Pancreas (tissue), 10 donors: ENCODE measurements at regions not wholly inside any gene's neighbourhood (a gene's known extent, or its start where the extent isn't known, plus 50 kb on each side); places are given as distances from the start of the nearest gene placed in this dataset.
A peak's percentile ranks its signal among the peaks of the same experiment; 100 is the strongest.

ENCODE experiments used
- ATAC-seq, 4 donors: fragments of 200-7000 bp; cut with Tn5 transposase; one replicate each; pipeline versions ENCODE4 v1.8.0 to v1.9.1; 2020; ENCODE audit warnings: mild to moderate bottlenecking in 4 of 4, moderate library complexity in 4 of 4
- DNase-seq, 6 donors: peaks; one replicate each; pipeline ENCODE4 v3.0.0-alpha.2; 2020
- FAIRE-seq: peaks from 2 replicates; lab custom pipeline; 2012; peaks lifted over from hg19 to GRCh38; lab: Jason Lieb, UNC
- H3K27ac ChIP-seq, 4 donors: fragments of 200-600 bp; sonication (generic); 1 replicate in 3 of 4; 2 replicates in 1 of 4; pipeline versions ENCODE4 v1.5.0 to v1.8.0; 2020
- H3K27me3 ChIP-seq, 4 donors: fragments of 200-600 bp; one replicate each; pipeline ENCODE4 v1.8.0; 2021
- H3K36me3 ChIP-seq, 3 donors: fragments of 200-600 bp; sonication (generic) in 1 of 3; one replicate each; pipeline versions ENCODE4 v1.5.0 to v1.8.0; 2020 to 2021
- H3K4me1 ChIP-seq, 3 donors: fragments of 200-600 bp; one replicate each; pipeline ENCODE4 v1.8.0; 2021
- H3K4me3 ChIP-seq, 4 donors: fragments of 200-600 bp; sonication (generic) in 2 of 4; one replicate each; pipeline versions ENCODE4 v1.5.0 to v1.8.0; 2020 to 2021
- H3K9me3 ChIP-seq, 4 donors: fragments of 200-600 bp; one replicate each; pipeline ENCODE4 v1.8.0; 2021
- CTCF ChIP-seq, 4 donors: fragments of 200-600 bp; sonication (generic) in 3 of 4; IDR thresholded peaks; one replicate each; pipeline versions ENCODE4 v1.5.0 to v1.8.0; 2021; ENCODE audit warnings: antibody characterized with exemption in 4 of 4
- WGBS, 2 donors: extraction: QIAGEN DNeasy Blood & Tissue Kit; methylation state at CpG; one replicate each; pipeline ENCODE4 v1.1.7; 2013; 5-methylcytosine and 5-hydroxymethylcytosine counted together
- intact Hi-C, 3 donors: fragments of 100-400 bp; cut with DNase I; formaldehyde crosslinking; loops; one replicate each; pipeline versions ENCODE4 v1.11.1 to v1.14.2; 2022
- donor health status: healthy with polysubstance abuse.
- donor health status: DM: no; HTN: no; CAD: no; lungs with moderate emphysema.
- donor health status: DM: no; HTN: no; CAD: no.
- donor health status: control.
- donor health status: control.
- donor health status: Bipolar disorder and iron deficiency.
- donor health status: DM: yes; HTN: yes; CAD: no.
- donor health status: DM: no; HTN: no; CAD: no.
- donor health status: DM: no; HTN: no; CAD: no.
- donor health status: DM: yes; HTN: yes; CAD: no.

- WGBS, 2 donors: 88 to 91% methylated on average over 3 of the region's 3 CpGs
- peak overlapping the region in 1 of 4 donors; percentile 12 for H3K27ac ChIP-seq
- ATAC-seq: peak in 2 of 4 donors; percentile 56 to 69
These were observed 221.9 kb upstream of the SEMA3C start for GRCh38 chr7:81140775-81141174.

GRCh38 chr7:81140252-81140651, 221.4 kb upstream of the SEMA3C start:
- FAIRE-seq (no peak), DNase-seq (no peak), ATAC-seq (no peak)
- H3K27ac ChIP-seq: no peak overlapping the region
- no peaks in the 10 kb centered on the region for H3K4me1 ChIP-seq
- H3K4me3 ChIP-seq: no peak overlapping the region
- no peak for TF ChIP-seq CTCF (IDR thresholded peaks at IDR 0.05)
- no peaks in the 10 kb centered on the region for H3K36me3 ChIP-seq
- H3K9me3 ChIP-seq: no peaks in the 10 kb centered on the region
- WGBS, 2 donors: 83 to 84% methylated on average over 2 of the region's 2 CpGs
- intact Hi-C loops: no loop called here
- no peaks in the 10 kb centered on the region for H3K27me3 ChIP-seq

More at GRCh38 chr7:81140775-81141174, 221.9 kb upstream of the SEMA3C start:
- no peak for TF ChIP-seq CTCF (IDR thresholded peaks at IDR 0.05)
- no peak for DNase-seq
- Histone ChIP-seq H3K36me3 (no peaks in the 10 kb centered on the region), H3K27me3 (no peaks in the 10 kb centered on the region), H3K4me1 (no peaks in the 10 kb centered on the region), H3K9me3 (no peaks in the 10 kb centered on the region), H3K4me3 (no peak overlapping the region)
- FAIRE-seq: no peak
- intact Hi-C loops: no loop called here

GRCh38 chr7:81138870-81139269, 220.0 kb upstream of the SEMA3C start:
- H3K27ac ChIP-seq: no peak overlapping the region
- TF ChIP-seq CTCF (IDR thresholded peaks at IDR 0.05): no peak
- intact Hi-C loops: no loop called here
- no peaks in the 10 kb centered on the region for H3K36me3 ChIP-seq
- H3K9me3 ChIP-seq: no peaks in the 10 kb centered on the region
- DNase-seq (no peak), ATAC-seq (no peak), FAIRE-seq (no peak)
- H3K27me3 ChIP-seq: no peaks in the 10 kb centered on the region
- no peak overlapping the region for H3K4me3 ChIP-seq
- H3K4me1 ChIP-seq: no peaks in the 10 kb centered on the region
- WGBS, 2 donors: 39 to 74% methylated on average over 1 of the region's 1 CpG

GRCh38 chr7:81135324-81135723, 216.5 kb upstream of the SEMA3C start:
- Histone ChIP-seq H3K27me3 (no peaks in the 10 kb centered on the region), H3K4me1 (no peaks in the 10 kb centered on the region), H3K27ac (no peak overlapping the region), H3K4me3 (no peak overlapping the region), H3K36me3 (no peaks in the 10 kb centered on the region), H3K9me3 (no peaks in the 10 kb centered on the region)
- intact Hi-C loops: no loop called here
- WGBS, 2 donors: 60 to 69% methylated on average over 4 of the region's 4 CpGs
- no peak for FAIRE-seq
- no peak for DNase-seq
- no peak for ATAC-seq
- TF ChIP-seq CTCF (IDR thresholded peaks at IDR 0.05): no peak

- no peak for ATAC-seq
- FAIRE-seq: no peak
- Histone ChIP-seq H3K27ac (no peak overlapping the region), H3K9me3 (no peaks in the 10 kb centered on the region), H3K36me3 (no peaks in the 10 kb centered on the region), H3K4me1 (no peaks in the 10 kb centered on the region), H3K4me3 (no peak overlapping the region), H3K27me3 (no peaks in the 10 kb centered on the region)
- no peak for DNase-seq
- intact Hi-C loops: no loop called here
- 81 to 87% methylated on average over 1 of the region's 1 CpG for WGBS, 2 donors
- no peak for TF ChIP-seq CTCF (IDR thresholded peaks at IDR 0.05)
These were observed 209.2 kb upstream of the SEMA3C start for GRCh38 chr7:81128011-81128410.
